ENCODE measurements at regions not wholly inside any gene's neighbourhood (a gene's known extent, or its start where the extent isn't known, plus 50 kb on each side); places are given as distances from the start of the nearest gene placed in this dataset.

GRCh38 chr1:234734869-234735268 is 124.9 kb upstream of the IRF2BP2 start:
- no peak overlapping the region for H3K4me3 Mint-ChIP-seq
- peaks cover 0 to 2% (median 2%) of the 10 kb centered on the region in 3 donors for H3K27me3 Mint-ChIP-seq (ENCODE audit: low read depth in 3 of 3)
- H3K36me3 Mint-ChIP-seq: peaks cover 3 to 7% of the 10 kb centered on the region in 2 donors
- no peak overlapping the region for H2AFZ ChIP-seq (ENCODE audit: insufficient read depth, low read depth, low read length, poor library complexity, severe bottlenecking)
- no peaks in the 10 kb centered on the region for H3K27me3 ChIP-seq (ENCODE audit: control insufficient read depth in 2 of 2, insufficient read depth in 2 of 2, low read length in 2 of 2)
- no peak overlapping the region for H3K27ac ChIP-seq (ENCODE audit: low read depth in 1 of 2, low read length in 2 of 2)
- H3K4me1 ChIP-seq (ENCODE audit: control insufficient read depth in 1 of 2, insufficient read depth in 2 of 2, low read length in 2 of 2): peaks cover 25% of the 10 kb centered on the region in 2 donors
- peaks cover 42% of the 10 kb centered on the region for H3K4me1 Mint-ChIP-seq
- intact Hi-C loops (cut with micrococcal nuclease): no loop called here
- no peaks in the 10 kb centered on the region for H3K79me2 ChIP-seq (ENCODE audit: insufficient read depth, low read length)
- no peaks in the 10 kb centered on the region for H4K20me1 ChIP-seq (ENCODE audit: insufficient read depth, low read length)
- no peak for DNase-seq
- TF ChIP-seq CTCF (IDR thresholded peaks at IDR 0.05): no peak
- WGBS (ENCODE audit: insufficient coverage): 71% methylated on average over 4 of the region's 9 CpGs
- H3K9me3 ChIP-seq (replicated peaks in 1 of 2; ENCODE audit: control insufficient read depth in 1 of 2, insufficient read depth in 1 of 2, low read length in 2 of 2): no peaks in the 10 kb centered on the region
- no peak overlapping the region for H3K9ac ChIP-seq (ENCODE audit: insufficient read depth, low read length, poor library complexity, severe bottlenecking)
- H3K4me2 ChIP-seq (replicated peaks; ENCODE audit: extremely low read depth, low read length, poor library complexity, severe bottlenecking): no peak overlapping the region
- peaks cover 0 to 2% (median 0%) of the 10 kb centered on the region in 7 donors for H3K9me3 Mint-ChIP-seq
- no peaks in the 10 kb centered on the region for H3K36me3 ChIP-seq (replicated peaks in 1 of 2; ENCODE audit: control insufficient read depth in 1 of 2, insufficient read depth in 2 of 2, low read length in 2 of 2)
- no peak overlapping the region for H3K4me3 ChIP-seq (replicated peaks in 1 of 3; ENCODE audit: low read depth in 2 of 3, low read length in 3 of 3)
- H3K27ac Mint-ChIP-seq: no peak overlapping the region

- intact Hi-C loops (cut with micrococcal nuclease): no loop called here
- Histone ChIP-seq H3K36me3 (replicated peaks in 1 of 2; ENCODE audit: control insufficient read depth in 1 of 2, insufficient read depth in 2 of 2, low read length in 2 of 2) (no peaks in the 10 kb centered on the region), H3K4me3 (replicated peaks in 1 of 3; ENCODE audit: low read depth in 2 of 3, low read length in 3 of 3) (no peak overlapping the region), H3K9me3 (replicated peaks in 1 of 2; ENCODE audit: control insufficient read depth in 1 of 2, insufficient read depth in 1 of 2, low read length in 2 of 2) (no peaks in the 10 kb centered on the region), H3K27me3 (ENCODE audit: control insufficient read depth in 2 of 2, insufficient read depth in 2 of 2, low read length in 2 of 2) (no peaks in the 10 kb centered on the region), H4K20me1 (ENCODE audit: insufficient read depth, low read length) (no peaks in the 10 kb centered on the region), H3K27ac (ENCODE audit: low read depth in 1 of 2, low read length in 2 of 2) (no peak overlapping the region), H2AFZ (ENCODE audit: insufficient read depth, low read depth, low read length, poor library complexity, severe bottlenecking) (no peak overlapping the region), H3K9ac (ENCODE audit: insufficient read depth, low read length, poor library complexity, severe bottlenecking) (no peak overlapping the region), H3K79me2 (ENCODE audit: insufficient read depth, low read length) (no peaks in the 10 kb centered on the region), H3K4me2 (replicated peaks; ENCODE audit: extremely low read depth, low read length, poor library complexity, severe bottlenecking) (no peak overlapping the region), H3K4me1 (ENCODE audit: control insufficient read depth in 1 of 2, insufficient read depth in 2 of 2, low read length in 2 of 2) (peaks cover 26 to 29% of the 10 kb centered on the region in 2 donors)
- 95% methylated on average over 13 of the region's 13 CpGs for WGBS (ENCODE audit: insufficient coverage)
- Mint-ChIP-seq H3K4me3 (no peak overlapping the region), H3K9me3 (peaks cover 0 to 2% (median 0%) of the 10 kb centered on the region in 7 donors), H3K27ac (no peak overlapping the region), H3K4me1 (peaks cover 46% of the 10 kb centered on the region), H3K36me3 (peaks cover 3 to 7% of the 10 kb centered on the region in 2 donors), H3K27me3 (ENCODE audit: low read depth in 3 of 3) (peaks cover 0 to 2% (median 2%) of the 10 kb centered on the region in 3 donors)
- no peak for TF ChIP-seq CTCF (IDR thresholded peaks at IDR 0.05)
- no peak for DNase-seq
Observed at GRCh38 chr1:234734412-234734835, 124.4 kb upstream of the IRF2BP2 start.

Measured in CD14-positive monocyte (primary cell).